Natural killer cell treated with Interleukin-12 subunit alpha and Interleukin-12 subunit beta and Interleukin-15 and Interleukin-18, amount 100 ng/mL, for 72 hours (primary cell): ENCODE measurements at regions not wholly inside any gene's neighbourhood (a gene's known extent, or its start where the extent isn't known, plus 50 kb on each side); places are given as distances from the start of the nearest gene placed in this dataset.
"Not testable (repeated sequence)": the region's sequence is repeated elsewhere in the genome, so short reads cannot be mapped to it uniquely, and the experiment has no call there.

Experiments used
- ATAC-seq, 2 donors: fragments of 150-1000 bp; cut with Tn5 transposase in 1 of 2; sonication (Bioruptor Pico), chemical (Tn5 transposase) in 1 of 2; 2 replicates each; pipeline ENCODE4 v1.10.0; 2021
- DNase-seq: peaks from one replicate; pipeline ENCODE4 v3.0.0; 2022; ENCODE audit warnings: low spot score
- H3K27ac Mint-ChIP-seq, 2 donors: 1 replicate in 1 of 2; 2 replicates in 1 of 2; pipeline ENCODE4 v1.8.0; 2022; ENCODE audit warnings: mixed read lengths in 2 of 2, mild to moderate bottlenecking in 1 of 2, moderate library complexity in 1 of 2
- H3K27me3 Mint-ChIP-seq, 2 donors: 1 replicate in 1 of 2; 2 replicates in 1 of 2; pipeline ENCODE4 v1.8.0; 2022; ENCODE audit warnings: mixed read lengths in 2 of 2
- H3K36me3 Mint-ChIP-seq: one replicate; pipeline ENCODE4 v1.8.0; 2022; ENCODE audit warnings: mixed read lengths
- H3K4me1 Mint-ChIP-seq, 2 donors: 1 replicate in 1 of 2; 2 replicates in 1 of 2; pipeline ENCODE4 v1.8.0; 2022; ENCODE audit warnings: low read depth in 2 of 2, mixed read lengths in 2 of 2, mild to moderate bottlenecking in 1 of 2
- H3K4me3 Mint-ChIP-seq: one replicate; pipeline ENCODE4 v1.8.0; 2022; ENCODE audit warnings: mixed read lengths
- H3K9me3 Mint-ChIP-seq: 2 replicates; pipeline ENCODE4 v1.8.0; 2022; ENCODE audit warnings: mixed read lengths

DNA sequence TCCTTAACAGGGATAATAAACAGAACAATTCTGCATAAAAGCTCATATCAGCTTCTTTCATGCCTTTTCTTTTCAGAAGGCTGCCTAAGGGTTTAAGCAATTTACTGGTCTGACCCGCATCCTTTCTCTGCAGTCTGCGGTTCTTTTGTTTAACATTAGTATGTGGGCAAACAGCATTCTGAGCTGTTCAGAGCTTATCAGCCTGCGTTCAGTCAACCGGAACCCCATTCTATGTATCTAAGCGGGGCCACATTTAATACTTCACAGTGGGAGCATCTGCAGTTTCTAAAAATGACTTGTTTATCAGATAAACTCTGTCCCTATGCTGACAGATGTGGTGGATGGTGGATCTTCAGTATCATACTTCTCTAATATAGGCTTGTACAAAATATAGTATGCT is 758.9 kb upstream of the MMS22L start:
- peaks cover 6% of the 10 kb centered on the region for H3K9me3 Mint-ChIP-seq
- ATAC-seq (no peak), DNase-seq (no peak)
- H3K27ac Mint-ChIP-seq: no peak overlapping the region
- no peak overlapping the region for H3K4me3 Mint-ChIP-seq
- H3K36me3 Mint-ChIP-seq: no peaks in the 10 kb centered on the region
- H3K27me3 Mint-ChIP-seq: no peaks in the 10 kb centered on the region
- H3K4me1 Mint-ChIP-seq: no peaks in the 10 kb centered on the region

DNA sequence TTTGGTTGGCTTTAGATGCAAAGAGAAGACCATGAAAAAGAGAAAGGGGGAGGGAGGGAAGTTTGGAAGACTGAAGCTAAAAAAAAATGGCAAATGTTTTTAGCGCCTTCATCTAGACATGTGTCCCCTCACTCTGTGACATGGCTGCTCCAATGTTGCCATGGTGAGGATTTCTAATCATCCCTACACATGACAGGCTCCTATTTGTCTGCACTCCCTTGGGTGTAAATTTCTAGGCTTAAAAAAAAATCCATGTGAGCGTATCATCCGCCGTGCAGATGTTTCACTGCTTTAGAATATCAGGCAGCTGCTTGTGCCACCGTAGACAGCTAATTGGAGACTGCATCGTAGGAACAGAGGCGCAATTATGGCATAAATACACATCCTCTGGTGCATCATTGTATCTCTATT is 761.1 kb upstream of the MMS22L start:
- Mint-ChIP-seq H3K36me3 (no peaks in the 10 kb centered on the region), H3K4me1 (no peaks in the 10 kb centered on the region), H3K9me3 (peaks cover 6% of the 10 kb centered on the region), H3K27ac (no peak overlapping the region), H3K4me3 (no peak overlapping the region), H3K27me3 (no peaks in the 10 kb centered on the region)
- ATAC-seq (no peak), DNase-seq (no peak)

DNA sequence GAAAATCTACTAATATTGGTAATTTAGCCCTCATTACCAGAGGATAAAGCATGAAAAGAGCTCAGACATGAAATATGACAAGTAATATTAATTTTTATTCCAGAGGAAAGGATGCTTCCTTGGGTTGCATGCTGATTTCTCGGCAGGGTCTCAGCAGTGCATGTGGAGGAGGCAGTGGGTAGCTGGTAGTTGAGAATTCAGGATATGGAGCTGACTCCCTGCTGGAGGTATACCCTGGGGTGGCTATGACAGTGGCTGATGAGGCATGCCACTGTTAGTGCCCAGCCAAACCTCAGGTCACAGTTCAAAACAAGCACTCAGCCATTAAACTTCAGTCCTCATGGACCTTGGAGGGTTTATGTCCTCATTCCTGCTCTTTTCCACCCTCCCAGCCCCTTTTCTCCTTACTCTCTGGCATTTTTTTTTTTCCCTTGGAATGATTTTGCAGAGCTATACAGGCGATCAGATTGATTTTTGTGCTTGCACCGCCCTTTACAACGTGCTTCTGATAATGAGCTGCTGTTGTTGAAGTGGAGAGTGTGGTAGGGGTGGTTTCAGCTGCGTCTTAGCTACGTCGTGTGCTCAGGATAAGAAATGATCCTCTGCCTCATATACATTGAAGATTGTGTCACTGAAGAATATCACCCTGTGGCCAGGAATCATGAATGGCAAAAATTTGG is 761.9 kb upstream of the MMS22L start:
- no peak for ATAC-seq
- Mint-ChIP-seq H3K9me3 (peaks cover 6% of the 10 kb centered on the region), H3K27ac (no peak overlapping the region), H3K4me1 (no peaks in the 10 kb centered on the region), H3K4me3 (no peak overlapping the region), H3K36me3 (no peaks in the 10 kb centered on the region), H3K27me3 (no peaks in the 10 kb centered on the region)
- DNase-seq: no peak

DNA sequence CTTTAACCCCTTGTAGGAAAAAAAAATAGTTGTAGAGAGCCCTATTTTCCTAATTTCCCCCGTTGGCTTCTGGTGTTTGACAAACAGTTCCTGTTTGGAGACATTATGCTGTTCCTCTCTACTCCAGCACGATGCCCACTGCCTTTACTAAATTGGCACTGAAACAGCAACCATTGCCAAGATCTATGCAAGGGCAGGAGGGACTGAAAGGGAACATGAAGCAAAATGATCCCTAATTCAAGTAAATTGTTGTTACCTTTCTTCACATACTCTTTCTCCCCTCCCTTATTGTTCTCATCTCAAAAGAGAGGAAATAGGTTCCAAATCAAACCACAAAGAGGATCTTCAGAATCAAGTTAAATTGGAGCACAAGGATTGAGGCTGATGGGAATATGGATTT is 764.1 kb upstream of the MMS22L start:
- Mint-ChIP-seq H3K27ac (no peak overlapping the region), H3K4me1 (no peaks in the 10 kb centered on the region), H3K9me3 (peaks cover 3% of the 10 kb centered on the region), H3K4me3 (no peak overlapping the region), H3K36me3 (no peaks in the 10 kb centered on the region), H3K27me3 (no peaks in the 10 kb centered on the region)
- ATAC-seq: no peak
- DNase-seq: no peak

DNA sequence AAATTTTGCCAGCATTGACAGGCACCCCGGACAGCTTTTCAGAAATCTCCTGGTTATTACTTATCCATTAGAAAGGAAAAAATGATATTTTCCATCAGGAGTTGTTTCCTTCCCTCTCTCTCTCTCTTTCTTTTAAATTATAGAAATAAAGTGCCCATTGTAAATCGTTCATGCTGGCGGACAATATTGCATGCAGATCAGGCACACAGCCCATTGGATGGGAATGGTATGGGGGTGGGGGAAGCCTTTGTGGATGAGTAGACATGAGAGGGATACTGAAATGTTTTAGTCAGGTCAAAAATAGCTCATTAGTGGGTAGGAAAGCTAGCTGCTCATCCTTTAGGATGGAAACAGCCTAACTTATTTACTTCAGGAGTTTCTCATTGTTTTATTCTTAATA is 764.9 kb upstream of the MMS22L start:
- no peak for ATAC-seq
- no peaks in the 10 kb centered on the region for H3K36me3 Mint-ChIP-seq
- DNase-seq: no peak
- H3K4me1 Mint-ChIP-seq: no peaks in the 10 kb centered on the region
- H3K27ac Mint-ChIP-seq: no peak overlapping the region
- H3K4me3 Mint-ChIP-seq: no peak overlapping the region
- H3K27me3 Mint-ChIP-seq: no peaks in the 10 kb centered on the region
- H3K9me3 Mint-ChIP-seq: peaks cover 3% of the 10 kb centered on the region

DNA sequence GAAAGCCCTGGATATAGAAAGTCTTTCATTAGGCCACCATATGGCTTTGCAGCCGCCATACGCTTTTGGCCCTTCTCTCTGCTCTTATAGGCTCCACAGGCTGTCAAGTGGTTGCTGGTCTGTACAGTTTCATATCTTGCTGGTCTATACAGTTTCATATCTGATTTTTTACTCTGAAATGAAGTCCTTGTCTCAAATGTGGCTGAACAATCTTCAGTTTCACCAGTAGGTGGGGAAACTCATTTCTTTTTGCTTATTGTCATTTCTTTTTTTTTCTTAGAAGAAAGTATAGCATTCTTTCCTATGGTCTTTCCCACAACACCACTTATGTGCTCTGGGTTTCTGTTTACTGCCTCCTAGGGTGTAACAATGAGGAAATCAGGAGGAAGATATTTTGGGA is 771.4 kb upstream of the MMS22L start:
- Mint-ChIP-seq H3K4me1 (no peaks in the 10 kb centered on the region), H3K36me3 (no peaks in the 10 kb centered on the region), H3K9me3 (peaks cover 7% of the 10 kb centered on the region), H3K27me3 (no peaks in the 10 kb centered on the region), H3K27ac (no peak overlapping the region), H3K4me3 (no peak overlapping the region)
- DNase-seq: no peak
- ATAC-seq: no peak

DNA sequence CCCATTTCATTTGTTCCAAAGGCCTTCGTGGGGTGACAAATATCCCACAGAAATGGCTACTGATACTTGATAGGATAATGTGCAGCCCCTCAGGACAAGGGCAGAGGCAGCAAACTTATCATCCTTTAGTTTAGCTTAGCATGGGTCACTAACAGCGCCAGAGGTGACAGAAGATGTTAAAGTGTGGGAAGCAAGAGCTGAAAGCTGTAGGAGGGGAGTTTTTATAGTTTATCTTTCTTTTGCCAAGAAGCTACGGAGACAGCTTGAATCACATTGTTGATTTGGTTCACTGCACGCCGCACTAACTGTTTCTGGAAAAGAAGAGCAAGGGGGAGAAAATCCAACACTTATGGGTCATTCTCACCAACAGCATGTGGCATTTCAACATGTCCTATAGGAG is 773.9 kb upstream of the MMS22L start:
- ATAC-seq (no peak), DNase-seq (no peak)
- H3K4me1 Mint-ChIP-seq: no peaks in the 10 kb centered on the region
- no peaks in the 10 kb centered on the region for H3K36me3 Mint-ChIP-seq
- no peak overlapping the region for H3K4me3 Mint-ChIP-seq
- no peaks in the 10 kb centered on the region for H3K27me3 Mint-ChIP-seq
- no peak overlapping the region for H3K27ac Mint-ChIP-seq
- H3K9me3 Mint-ChIP-seq: peaks cover 7% of the 10 kb centered on the region

DNA sequence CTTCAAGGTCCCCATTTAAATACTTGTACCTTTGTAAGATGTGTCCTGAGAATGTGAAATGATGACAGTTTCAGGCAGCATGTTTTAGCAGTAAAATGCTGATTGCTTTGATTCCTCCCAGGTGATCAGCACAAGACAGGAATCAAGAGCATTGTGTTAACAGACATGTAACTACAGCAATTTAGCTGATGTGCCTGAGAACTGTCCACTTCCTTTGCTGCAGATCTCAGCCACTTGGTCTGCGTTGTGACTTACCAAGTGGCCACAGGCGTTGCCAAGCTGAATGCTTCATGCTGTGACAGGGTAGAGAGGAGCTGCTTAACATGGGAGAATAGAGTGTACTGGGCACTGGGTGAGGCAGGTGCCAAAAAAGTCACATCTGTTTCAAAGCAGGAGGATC is 767.0 kb upstream of the POU3F2 start:
- Mint-ChIP-seq H3K27ac (no peak overlapping the region), H3K9me3 (peaks cover 16% of the 10 kb centered on the region), H3K27me3 (no peaks in the 10 kb centered on the region), H3K4me1 (no peaks in the 10 kb centered on the region), H3K36me3 (peaks cover 3% of the 10 kb centered on the region), H3K4me3 (no peak overlapping the region)
- DNase-seq (no peak), ATAC-seq (no peak)

DNA sequence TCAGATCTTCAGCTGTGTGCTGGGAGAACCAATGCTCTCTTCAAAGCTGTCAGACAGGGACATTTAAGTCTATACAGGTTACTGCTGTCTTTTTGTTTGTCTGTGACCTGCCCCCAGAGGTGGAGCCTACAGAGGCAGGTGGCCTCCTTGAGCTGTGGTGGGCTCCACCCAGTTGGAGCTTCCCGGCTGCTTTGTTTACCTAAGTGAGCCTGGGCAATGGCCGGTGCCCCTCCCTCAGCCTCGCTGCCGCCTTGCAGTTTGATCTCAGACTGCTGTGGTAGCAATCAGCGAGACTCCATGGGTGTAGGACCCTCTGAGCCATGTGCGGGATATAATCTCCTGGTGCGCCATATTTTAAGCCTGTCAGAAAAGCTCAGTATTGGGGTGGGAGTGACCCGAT is 745.8 kb upstream of the POU3F2 start:
- not testable (repeated sequence) for H3K27me3 Mint-ChIP-seq, H3K4me3 Mint-ChIP-seq, ATAC-seq, H3K27ac Mint-ChIP-seq, H3K4me1 Mint-ChIP-seq, DNase-seq
- H3K36me3 Mint-ChIP-seq: peaks cover 12% of the 10 kb centered on the region
- H3K9me3 Mint-ChIP-seq: peaks cover 20% of the 10 kb centered on the region

DNA sequence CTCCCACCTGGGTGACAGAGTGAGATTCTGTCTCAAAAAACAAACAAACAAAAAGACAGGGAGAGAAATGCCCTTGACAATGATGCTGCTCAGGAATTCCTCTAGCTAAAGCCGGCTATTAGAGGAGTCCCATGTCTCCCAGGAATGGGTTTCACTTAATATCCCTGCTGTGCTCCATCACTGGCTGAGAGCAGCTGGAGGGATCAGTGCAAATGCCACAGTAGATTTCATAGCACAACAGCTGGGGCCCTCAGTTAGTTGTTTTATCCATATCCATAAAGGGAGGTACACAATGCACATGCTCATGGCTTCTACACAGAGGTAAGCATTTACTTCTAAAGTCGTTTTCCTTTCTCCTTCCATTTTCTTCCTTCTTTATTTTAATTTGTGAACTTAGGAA is 742.0 kb upstream of the POU3F2 start:
- ATAC-seq: no peak
- no peaks in the 10 kb centered on the region for H3K4me1 Mint-ChIP-seq
- peaks cover 15% of the 10 kb centered on the region for H3K9me3 Mint-ChIP-seq
- DNase-seq: no peak
- no peak overlapping the region for H3K27ac Mint-ChIP-seq
- peaks cover 9% of the 10 kb centered on the region for H3K36me3 Mint-ChIP-seq
- H3K27me3 Mint-ChIP-seq: no peaks in the 10 kb centered on the region
- no peak overlapping the region for H3K4me3 Mint-ChIP-seq

DNA sequence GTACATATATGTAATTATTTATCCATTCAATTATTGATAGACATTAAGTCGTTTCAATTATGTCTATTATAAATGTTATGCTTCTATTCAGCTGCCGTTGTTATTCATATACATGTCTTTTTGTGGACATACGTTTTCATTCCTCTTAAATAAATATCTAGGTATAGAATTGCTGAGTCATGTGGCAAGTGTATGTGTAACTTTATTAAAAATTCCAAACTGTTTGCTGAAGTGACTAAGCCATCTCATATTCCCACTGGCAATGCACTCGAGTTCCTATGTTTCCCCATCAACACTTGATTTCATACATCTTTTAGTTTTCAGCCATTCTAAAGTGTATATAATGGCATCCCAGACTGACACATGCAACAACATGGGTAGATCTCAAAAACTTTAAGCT is 739.7 kb upstream of the POU3F2 start:
- H3K9me3 Mint-ChIP-seq: peaks cover 7% of the 10 kb centered on the region
- ATAC-seq: no peak

DNA sequence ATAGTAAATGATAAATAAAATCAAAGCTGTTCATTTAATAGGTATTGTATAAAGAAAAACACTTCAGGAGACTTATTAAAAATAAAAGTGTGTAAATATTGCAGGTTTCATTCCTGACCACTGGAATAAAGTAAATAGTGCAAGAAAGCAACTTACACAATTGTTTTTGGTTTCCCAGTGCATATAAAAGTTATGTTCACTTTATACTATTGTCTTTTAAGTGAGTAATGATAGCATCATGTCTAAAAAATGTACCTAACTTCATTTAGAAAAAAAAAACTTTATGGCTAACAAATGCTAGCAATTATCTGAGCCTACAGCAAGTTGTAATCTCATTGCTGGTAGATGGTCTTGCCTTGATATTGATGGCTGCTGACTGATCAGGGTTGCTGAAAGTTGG is 726.6 kb upstream of the POU3F2 start:
- H3K4me1 Mint-ChIP-seq: no peaks in the 10 kb centered on the region
- H3K4me3 Mint-ChIP-seq: no peak overlapping the region
- no peak for ATAC-seq
- H3K36me3 Mint-ChIP-seq: peaks cover 4% of the 10 kb centered on the region
- H3K27ac Mint-ChIP-seq: no peak overlapping the region
- no peak for DNase-seq
- H3K27me3 Mint-ChIP-seq: no peaks in the 10 kb centered on the region
- H3K9me3 Mint-ChIP-seq: peaks cover 30% of the 10 kb centered on the region

More for the DNA sequence above, 739.7 kb upstream of the POU3F2 start:
- DNase-seq: no peak
- no peak overlapping the region for H3K27ac Mint-ChIP-seq
- no peaks in the 10 kb centered on the region for H3K4me1 Mint-ChIP-seq
- H3K4me3 Mint-ChIP-seq: no peak overlapping the region
- no peaks in the 10 kb centered on the region for H3K27me3 Mint-ChIP-seq
- peaks cover 5% of the 10 kb centered on the region for H3K36me3 Mint-ChIP-seq

DNA sequence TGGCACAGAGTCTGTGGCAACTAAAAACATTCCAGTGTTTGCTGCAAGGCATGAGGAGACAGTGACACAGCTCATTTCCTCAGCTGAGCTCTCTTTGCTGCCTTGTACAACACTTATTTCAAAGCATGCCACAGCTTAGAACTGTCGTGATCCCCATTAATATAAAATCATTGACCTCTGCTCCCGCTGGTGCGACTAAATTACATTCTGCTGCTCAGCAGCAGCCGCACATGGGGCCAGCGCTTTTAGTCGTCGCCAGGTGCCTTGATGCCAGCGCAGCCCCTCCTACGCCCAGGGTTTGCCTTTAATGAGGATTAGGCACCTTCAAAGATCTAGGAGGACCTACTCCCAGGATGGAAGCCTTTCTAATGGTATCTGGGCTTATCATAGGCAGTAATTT is 717.9 kb upstream of the POU3F2 start:
- H3K4me1 Mint-ChIP-seq: no peaks in the 10 kb centered on the region
- peaks cover 4% of the 10 kb centered on the region for H3K9me3 Mint-ChIP-seq
- no peaks in the 10 kb centered on the region for H3K36me3 Mint-ChIP-seq
- H3K27ac Mint-ChIP-seq: no peak overlapping the region
- DNase-seq: no peak
- H3K27me3 Mint-ChIP-seq: no peaks in the 10 kb centered on the region
- no peak for ATAC-seq
- H3K4me3 Mint-ChIP-seq: no peak overlapping the region

DNA sequence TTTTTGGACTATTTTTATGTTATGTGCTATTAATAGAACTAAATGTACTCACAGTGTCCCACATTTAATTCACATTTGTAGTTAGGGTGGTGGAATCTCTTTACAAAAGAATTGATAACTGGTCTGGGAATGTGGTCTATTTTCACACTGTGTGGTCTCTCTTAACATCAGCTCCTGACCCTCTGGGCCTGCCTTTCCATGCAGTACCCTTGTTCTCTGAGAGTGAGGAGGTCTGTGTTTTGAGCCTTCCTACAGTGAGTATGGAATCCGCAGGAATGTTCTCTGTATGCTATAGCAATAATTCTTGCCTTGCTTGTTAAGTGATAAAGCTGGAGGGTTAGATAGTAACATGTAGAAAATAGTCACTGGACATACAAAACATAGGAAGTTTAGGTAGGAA is 717.3 kb upstream of the POU3F2 start:
- no peaks in the 10 kb centered on the region for H3K27me3 Mint-ChIP-seq
- H3K36me3 Mint-ChIP-seq: no peaks in the 10 kb centered on the region
- ATAC-seq (no peak), DNase-seq (no peak)
- H3K27ac Mint-ChIP-seq: no peak overlapping the region
- no peaks in the 10 kb centered on the region for H3K4me1 Mint-ChIP-seq
- no peaks in the 10 kb centered on the region for H3K9me3 Mint-ChIP-seq
- no peak overlapping the region for H3K4me3 Mint-ChIP-seq

DNA sequence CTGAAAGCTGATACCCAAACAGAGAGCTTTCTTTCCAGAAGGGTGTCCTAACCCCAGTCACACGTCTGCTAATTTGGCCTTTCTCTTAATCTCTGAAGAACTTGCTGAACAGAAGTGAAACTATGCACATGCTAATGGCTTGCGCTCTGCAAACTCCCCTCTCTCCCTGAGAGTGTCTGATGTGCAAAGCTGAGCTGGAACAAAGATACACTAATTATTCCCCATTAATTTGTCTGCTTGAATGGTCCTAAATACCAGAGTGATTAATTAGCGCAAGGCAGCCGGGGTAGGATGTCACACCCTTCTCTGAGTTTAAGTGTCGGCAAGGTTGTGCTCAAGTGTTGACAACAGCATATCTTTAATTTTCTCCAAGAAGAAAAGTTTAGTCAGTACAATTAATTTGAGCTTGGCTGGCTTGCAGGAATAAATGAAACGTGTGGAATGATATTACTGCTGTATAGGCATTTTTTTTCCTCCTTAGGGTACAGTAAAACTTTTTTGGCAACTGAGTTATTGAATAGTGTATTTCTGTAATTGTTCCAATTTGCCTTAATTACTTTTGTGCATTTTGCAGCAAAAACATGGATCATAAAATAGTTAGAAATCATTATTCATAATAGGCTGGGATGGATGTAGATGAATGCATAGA is 715.9 kb upstream of the POU3F2 start:
- DNase-seq (no peak), ATAC-seq (no peak)
- H3K4me1 Mint-ChIP-seq: no peaks in the 10 kb centered on the region
- no peaks in the 10 kb centered on the region for H3K9me3 Mint-ChIP-seq
- no peaks in the 10 kb centered on the region for H3K36me3 Mint-ChIP-seq
- H3K4me3 Mint-ChIP-seq: no peak overlapping the region
- no peaks in the 10 kb centered on the region for H3K27me3 Mint-ChIP-seq
- no peak overlapping the region for H3K27ac Mint-ChIP-seq
